Loucy (cell line): ENCODE measurements at regions not wholly inside any gene's neighbourhood (a gene's known extent, or its start where the extent isn't known, plus 50 kb on each side); places are given as distances from the start of the nearest gene placed in this dataset.

ENCODE experiments used
- H2AFZ ChIP-seq: fragments of 200-600 bp; sonication (generic); 2 replicates; pipeline ENCODE4 v1.6.0; 2016; ENCODE audit warnings: antibody characterized with exemption, mild to moderate bottlenecking, low read length, moderate library complexity
- H3F3A ChIP-seq: fragments of 200-600 bp; 2 replicates; pipeline ENCODE4 v1.6.0; 2016; ENCODE audit warnings: antibody characterized with exemption, low read depth, mild to moderate bottlenecking
- H3K27me3 ChIP-seq: fragments of 200-600 bp; sonication (generic); 2 replicates; pipeline ENCODE4 v1.6.1; 2014; ENCODE audit warnings: low read length, mild to moderate bottlenecking; ENCODE audit not compliant: insufficient read depth, poor library complexity, severe bottlenecking
- H3K36me3 ChIP-seq: fragments of 200-600 bp; sonication (generic); 2 replicates; pipeline ENCODE4 v1.6.1; 2016; ENCODE audit warnings: low read length; ENCODE audit not compliant: insufficient read depth
- H3K4me1 ChIP-seq: fragments of 200-600 bp; sonication (generic); 2 replicates; pipeline ENCODE4 v1.5.1; 2014; ENCODE audit warnings: low read length, mild to moderate bottlenecking; ENCODE audit not compliant: insufficient read depth, poor library complexity, severe bottlenecking
- H3K4me2 ChIP-seq: fragments of 200-600 bp; sonication (generic); 2 replicates; pipeline ENCODE4 v1.6.0; 2014; ENCODE audit warnings: antibody characterized with exemption, low read length, low read depth, mild to moderate bottlenecking; ENCODE audit not compliant: poor library complexity, severe bottlenecking
- H3K4me3 ChIP-seq: fragments of 200-600 bp; sonication (generic); 2 replicates; pipeline ENCODE4 v1.5.1; 2014; ENCODE audit warnings: low read length, mild to moderate bottlenecking, mixed read lengths; ENCODE audit not compliant: poor library complexity, severe bottlenecking
- H3K79me2 ChIP-seq: fragments of 200-600 bp; sonication (generic); 2 replicates; pipeline ENCODE4 v1.6.1; 2014; ENCODE audit warnings: low read length; ENCODE audit not compliant: insufficient read depth
- H3K9ac ChIP-seq: fragments of 200-600 bp; sonication (generic); 2 replicates; pipeline ENCODE4 v1.6.0; 2014; ENCODE audit warnings: mild to moderate bottlenecking, low read depth, low read length, moderate library complexity; ENCODE audit not compliant: poor library complexity, severe bottlenecking
- H3K9me2 ChIP-seq: fragments of 200-600 bp; sonication (generic); replicated peaks from 2 replicates; pipeline ENCODE4 v1.6.1; 2016; ENCODE audit warnings: low read depth, low read length, mixed read lengths
- H3K9me3 ChIP-seq: fragments of 200-600 bp; sonication (generic); 2 replicates; pipeline ENCODE4 v1.6.1; 2014; ENCODE audit warnings: mild to moderate bottlenecking, antibody characterized with exemption, low read length, low read depth; ENCODE audit not compliant: insufficient read depth
- H4K20me1 ChIP-seq: fragments of 200-600 bp; sonication (generic); 2 replicates; pipeline ENCODE4 v1.6.0; 2014; ENCODE audit warnings: antibody characterized with exemption, low read length, mild to moderate bottlenecking; ENCODE audit not compliant: insufficient read depth, poor library complexity, severe bottlenecking
- CTCF ChIP-seq: fragments of 200-600 bp; sonication (generic); conservative IDR thresholded peaks from 2 replicates; pipeline ENCODE4 v1.5.1; 2014; ENCODE audit warnings: mild to moderate bottlenecking, antibody characterized with exemption, low read length
- EZH2phosphoT487 ChIP-seq: fragments of 200-600 bp; IDR thresholded peaks from 2 replicates; pipeline ENCODE4 v1.6.1; 2018; ENCODE audit warnings: antibody characterized with exemption, mild to moderate bottlenecking, moderate library complexity, borderline replicate concordance

DNA sequence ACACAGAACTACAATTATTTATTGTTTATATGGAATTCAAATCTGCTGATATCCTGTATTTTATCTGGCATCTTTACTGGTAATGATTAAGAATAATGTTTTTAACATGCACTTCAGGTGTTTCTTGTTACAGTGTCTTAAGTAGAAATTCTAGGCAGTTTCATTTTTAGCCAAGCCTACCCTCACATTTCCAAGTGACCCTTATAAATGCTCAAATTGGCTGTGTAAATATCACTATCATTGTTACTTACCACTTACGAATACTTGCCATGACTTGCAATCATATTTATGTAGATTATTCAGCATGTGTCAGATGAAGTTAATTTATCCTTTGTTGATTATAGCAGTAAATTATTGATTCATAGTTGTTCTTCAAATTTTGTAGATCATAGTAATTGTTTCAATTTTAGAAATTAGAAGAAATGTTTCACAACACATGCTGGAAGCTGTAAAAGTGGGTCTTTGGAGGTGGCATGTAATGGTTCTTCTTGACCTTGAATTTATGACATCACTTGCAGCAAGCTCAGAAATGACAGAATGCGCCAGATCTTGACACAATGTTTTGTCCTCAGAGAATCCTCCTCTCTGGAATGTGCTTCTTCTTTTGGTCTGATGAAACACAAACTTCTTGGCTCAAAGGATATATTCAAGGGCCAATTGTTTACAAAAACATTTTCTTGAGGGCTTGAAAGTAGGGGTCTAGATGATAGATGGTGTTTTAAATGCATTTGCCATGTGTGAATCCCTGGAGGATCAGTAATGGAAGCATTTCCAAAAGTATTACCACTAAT is 471.8 kb downstream of the COL12A1 start:
- Histone ChIP-seq H3K4me2 (no peak overlapping the region), H4K20me1 (no peaks in the 10 kb centered on the region), H3F3A (no peaks in the 10 kb centered on the region), H3K9me3 (no peaks in the 10 kb centered on the region), H3K9me2 (no peaks in the 10 kb centered on the region), H3K4me1 (no peaks in the 10 kb centered on the region), H3K79me2 (no peaks in the 10 kb centered on the region), H2AFZ (no peak overlapping the region), H3K9ac (no peak overlapping the region), H3K27me3 (no peaks in the 10 kb centered on the region), H3K4me3 (no peak overlapping the region), H3K36me3 (no peaks in the 10 kb centered on the region)
- TF ChIP-seq CTCF (no peak), EZH2phosphoT487 (no peak)

GRCh38 chr6:74731931-74732330 is 473.9 kb downstream of the COL12A1 start:
- no peaks in the 10 kb centered on the region for H3K36me3 ChIP-seq
- H3K4me1 ChIP-seq: no peaks in the 10 kb centered on the region
- H3F3A ChIP-seq: no peaks in the 10 kb centered on the region
- no peak overlapping the region for H3K9ac ChIP-seq
- H3K27me3 ChIP-seq: no peaks in the 10 kb centered on the region
- no peak overlapping the region for H3K4me3 ChIP-seq
- no peaks in the 10 kb centered on the region for H3K9me2 ChIP-seq
- no peak overlapping the region for H2AFZ ChIP-seq
- no peak for TF ChIP-seq CTCF
- TF ChIP-seq EZH2phosphoT487: no peak
- no peaks in the 10 kb centered on the region for H4K20me1 ChIP-seq
- no peaks in the 10 kb centered on the region for H3K79me2 ChIP-seq
- no peak overlapping the region for H3K4me2 ChIP-seq
- no peaks in the 10 kb centered on the region for H3K9me3 ChIP-seq

DNA sequence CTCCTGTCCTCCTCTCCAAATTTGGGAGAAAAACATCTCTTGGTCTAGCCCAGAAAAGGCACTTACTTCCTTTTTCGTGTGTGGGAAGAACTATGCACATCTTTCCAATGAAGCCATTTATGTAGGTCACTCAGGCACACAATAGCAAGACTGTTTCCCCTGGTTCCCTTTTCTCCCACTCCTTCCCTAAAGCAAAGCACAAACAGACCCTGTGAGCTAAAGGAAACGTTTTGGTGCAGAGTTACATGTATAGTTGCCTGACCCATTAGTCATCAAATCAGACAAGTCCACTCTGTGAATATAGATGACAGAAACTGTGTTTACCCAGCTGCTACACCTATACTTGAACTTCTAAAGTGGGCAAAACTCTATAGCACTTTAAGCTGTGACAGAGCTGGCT is 474.6 kb downstream of the COL12A1 start:
- Histone ChIP-seq H3K27me3 (no peaks in the 10 kb centered on the region), H3F3A (no peaks in the 10 kb centered on the region), H3K9me3 (no peaks in the 10 kb centered on the region), H4K20me1 (no peaks in the 10 kb centered on the region), H3K4me2 (no peak overlapping the region), H3K9ac (no peak overlapping the region), H3K36me3 (no peaks in the 10 kb centered on the region), H3K79me2 (no peaks in the 10 kb centered on the region), H3K9me2 (no peaks in the 10 kb centered on the region), H3K4me3 (no peak overlapping the region), H2AFZ (no peak overlapping the region), H3K4me1 (no peaks in the 10 kb centered on the region)
- no peak for TF ChIP-seq EZH2phosphoT487
- no peak for TF ChIP-seq CTCF
